ENCODE measurements at regions not wholly inside any gene's neighbourhood (a gene's known extent, or its start where the extent isn't known, plus 50 kb on each side); places are given as distances from the start of the nearest gene placed in this dataset.

- ATAC-seq (ENCODE audit: poor library complexity) (no peak), DNase-seq (peak in 1 of 14 experiments; percentile 2)
- H3K4me3 ChIP-seq (ENCODE audit: low read length), result no peak overlapping the region
- no peaks in the 10 kb centered on the region for H3K4me1 ChIP-seq (ENCODE audit: insufficient read depth, low read length)
- no peak overlapping the region for H3K27ac ChIP-seq (ENCODE audit: low read depth in 1 of 2, low read length in 2 of 2)
- no peaks in the 10 kb centered on the region for H3K9me3 Mint-ChIP-seq
- H3K36me3 Mint-ChIP-seq (ENCODE audit: low read depth), result no peaks in the 10 kb centered on the region
- H3K27ac Mint-ChIP-seq, result no peak overlapping the region
- H3K27me3 Mint-ChIP-seq, result no peaks in the 10 kb centered on the region
- no peaks in the 10 kb centered on the region for H3K27me3 ChIP-seq (ENCODE audit: control insufficient read depth in 1 of 2, insufficient read depth in 2 of 2, low read length in 2 of 2)
- H3K4me1 Mint-ChIP-seq (ENCODE audit: low read depth), result no peaks in the 10 kb centered on the region
- H3K36me3 ChIP-seq (ENCODE audit: insufficient read depth, low read length), result no peaks in the 10 kb centered on the region
- no peak for TF ChIP-seq CTCF (IDR thresholded peaks at IDR 0.05)
- CTCF ChIA-PET, result no interaction called here
- no peak overlapping the region for H3K4me3 Mint-ChIP-seq
- intact Hi-C loops (cut with DNase I, micrococcal nuclease), result no loop called here
- H3K9me3 ChIP-seq (ENCODE audit: control insufficient read depth in 1 of 2, insufficient read depth in 1 of 2, low read length in 2 of 2), result peaks cover 0 to 7% of the 10 kb centered on the region in 2 experiments
- POLR2A ChIA-PET, result no interaction called here
These were observed 244.6 kb upstream of the MAF start for GRCh38 chr16:79845033-79845733.

- H3K27ac ChIP-seq (ENCODE audit: low read depth in 1 of 2, low read length in 2 of 2), result no peak overlapping the region
- H3K9me3 ChIP-seq (ENCODE audit: control insufficient read depth in 1 of 2, insufficient read depth in 1 of 2, low read length in 2 of 2), result peaks cover 0 to 7% of the 10 kb centered on the region in 2 experiments
- no peaks in the 10 kb centered on the region for H3K36me3 ChIP-seq (ENCODE audit: insufficient read depth, low read length)
- H3K4me1 ChIP-seq (ENCODE audit: insufficient read depth, low read length), result no peaks in the 10 kb centered on the region
- H3K4me1 Mint-ChIP-seq (ENCODE audit: low read depth), result no peaks in the 10 kb centered on the region
- H3K4me3 ChIP-seq (ENCODE audit: low read length), result no peak overlapping the region
- no peak for TF ChIP-seq CTCF (IDR thresholded peaks at IDR 0.05)
- H3K27ac Mint-ChIP-seq, result no peak overlapping the region
- H3K36me3 Mint-ChIP-seq (ENCODE audit: low read depth), result no peaks in the 10 kb centered on the region
- POLR2A ChIA-PET, result no interaction called here
- CTCF ChIA-PET, result no interaction called here
- intact Hi-C loops (cut with DNase I, micrococcal nuclease), result no loop called here
- no peaks in the 10 kb centered on the region for H3K27me3 Mint-ChIP-seq
- H3K27me3 ChIP-seq (ENCODE audit: control insufficient read depth in 1 of 2, insufficient read depth in 2 of 2, low read length in 2 of 2), result no peaks in the 10 kb centered on the region
- H3K9me3 Mint-ChIP-seq, result no peaks in the 10 kb centered on the region
- no peak for DNase-seq
- no peak for ATAC-seq (ENCODE audit: poor library complexity)
- no peak overlapping the region for H3K4me3 Mint-ChIP-seq
These were observed 244.1 kb upstream of the MAF start for GRCh38 chr16:79844603-79845002.

- Mint-ChIP-seq H3K4me3 (no peak overlapping the region), H3K9me3 (no peaks in the 10 kb centered on the region), H3K27ac (no peak overlapping the region), H3K4me1 (ENCODE audit: low read depth) (no peaks in the 10 kb centered on the region), H3K27me3 (no peaks in the 10 kb centered on the region), H3K36me3 (ENCODE audit: low read depth) (no peaks in the 10 kb centered on the region)
- ATAC-seq (ENCODE audit: poor library complexity), result no peak
- no peaks in the 10 kb centered on the region for H3K27me3 ChIP-seq (ENCODE audit: control insufficient read depth in 1 of 2, insufficient read depth in 2 of 2, low read length in 2 of 2)
- H3K36me3 ChIP-seq (ENCODE audit: insufficient read depth, low read length), result no peaks in the 10 kb centered on the region
- ChIA-PET CTCF (no interaction called here), POLR2A (no interaction called here)
- no peak for DNase-seq
- intact Hi-C loops (cut with DNase I, micrococcal nuclease), result no loop called here
- no peak overlapping the region for H3K4me3 ChIP-seq (ENCODE audit: low read length)
- H3K9me3 ChIP-seq (ENCODE audit: control insufficient read depth in 1 of 2, insufficient read depth in 1 of 2, low read length in 2 of 2), result no peaks in the 10 kb centered on the region
- no peak overlapping the region for H3K27ac ChIP-seq (ENCODE audit: low read depth in 1 of 2, low read length in 2 of 2)
- TF ChIP-seq CTCF (IDR thresholded peaks at IDR 0.05), result no peak
- no peaks in the 10 kb centered on the region for H3K4me1 ChIP-seq (ENCODE audit: insufficient read depth, low read length)
These were observed 243.1 kb upstream of the MAF start for GRCh38 chr16:79843631-79844043.

All from CD4-positive, alpha-beta T cell (primary cell).